HEK293 (cell line): ENCODE measurements at regions not wholly inside any gene's neighbourhood (a gene's known extent, or its start where the extent isn't known, plus 50 kb on each side); places are given as distances from the start of the nearest gene placed in this dataset.

Source experiments
- CTCF ChIA-PET: fragments of 350-600 bp; formaldehyde crosslinking; extraction: SDS; loops from one replicate; lab custom pipeline; 2021; ENCODE audit warnings: antibody characterized with exemption; lab: Yijun Ruan, JAX
- POLR2A ChIA-PET: fragments of 300-600 bp; formaldehyde crosslinking; extraction: SDS; loops from one replicate; lab custom pipeline; 2020; ENCODE audit warnings: antibody characterized with exemption, inconsistent platforms; lab: Yijun Ruan, JAX
- H3K27ac ChIP-seq: fragments of 200-500 bp; sonication (Bioruptor generic); 2 replicates; pipeline ENCODE4 v1.5.1; 2014; ENCODE audit warnings: low read depth, low read length, control low read depth, inconsistent platforms; ENCODE audit errors: extremely low read depth
- H3K36me3 ChIP-seq, 2 experiments: fragments of 200-500 bp in 1 of 2; sonication (Bioruptor generic) in 1 of 2; 1 replicate in 1 of 2; 2 replicates in 1 of 2; pipeline ENCODE4 v1.5.1; 2014 to 2017; ENCODE audit warnings: inconsistent platforms in 2 of 2, low read length in 2 of 2; ENCODE audit not compliant: control insufficient read depth in 2 of 2, insufficient read depth in 1 of 2
- H3K4me1 ChIP-seq: fragments of 200-500 bp; sonication (Bioruptor generic); 2 replicates; pipeline ENCODE4 v1.5.1; 2014; ENCODE audit warnings: mild to moderate bottlenecking, low read length, inconsistent platforms; ENCODE audit not compliant: control insufficient read depth, insufficient read depth
- H3K4me3 ChIP-seq: 2 replicates; pipeline ENCODE4 v1.5.1; 2011; ENCODE audit warnings: low read depth, mild to moderate bottlenecking, control low read depth, low read length, moderate library complexity
- H3K9me3 ChIP-seq: fragments of 200-500 bp; sonication (Bioruptor generic); 2 replicates; pipeline ENCODE4 v1.5.1; 2014; ENCODE audit warnings: low read depth, low read length, inconsistent platforms; ENCODE audit not compliant: control insufficient read depth, insufficient read depth
- MEIS1 ChIP-seq: sonication (generic); formaldehyde crosslinking; IDR thresholded peaks from 2 replicates; pipeline ENCODE4 v1.8.1; 2022; ENCODE audit warnings: missing genetic modification reagents, mild to moderate bottlenecking, borderline replicate concordance
- MZF1 ChIP-seq: fragments of 450-650 bp; formaldehyde crosslinking; IDR thresholded peaks from 2 replicates; pipeline ENCODE4 v1.5.1; 2017; ENCODE audit warnings: missing biosample characterization, missing genetic modification characterization, borderline replicate concordance
- PRDM1 ChIP-seq: fragments of 450-650 bp; formaldehyde crosslinking; IDR thresholded peaks from 2 replicates; pipeline ENCODE4; 2016; ENCODE audit warnings: missing biosample characterization, missing genetic modification characterization
- SCRT2 ChIP-seq: fragments of 450-650 bp; formaldehyde crosslinking; IDR thresholded peaks from 2 replicates; pipeline ENCODE4 v1.5.1; 2016; ENCODE audit warnings: missing biosample characterization, missing genetic modification characterization
- YY1 ChIP-seq: fragments of 450-650 bp; formaldehyde crosslinking; IDR thresholded peaks from 2 replicates; pipeline ENCODE4 v1.5.1; 2018; ENCODE audit warnings: missing biosample characterization, missing genetic modification characterization
- ZIC2 ChIP-seq: fragments of 450-650 bp; formaldehyde crosslinking; IDR thresholded peaks from 2 replicates; pipeline ENCODE4 v1.5.1; 2016; ENCODE audit warnings: missing biosample characterization, missing genetic modification characterization
- ZNF132 ChIP-seq: fragments of 450-650 bp; formaldehyde crosslinking; IDR thresholded peaks from 2 replicates; pipeline ENCODE4 v1.5.1; 2017; ENCODE audit warnings: missing biosample characterization, missing genetic modification characterization, borderline replicate concordance
- ZNF211 ChIP-seq: fragments of 450-650 bp; formaldehyde crosslinking; IDR thresholded peaks from 2 replicates; pipeline ENCODE4 v1.5.1; 2016; ENCODE audit warnings: low read depth, missing biosample characterization, missing genetic modification characterization
- ZNF394 ChIP-seq: fragments of 450-650 bp; formaldehyde crosslinking; IDR thresholded peaks from 2 replicates; pipeline ENCODE4 v1.5.1; 2016; ENCODE audit warnings: missing biosample characterization, missing genetic modification characterization, mild to moderate bottlenecking, moderate library complexity, borderline replicate concordance
- ZNF623 ChIP-seq: fragments of 450-650 bp; formaldehyde crosslinking; IDR thresholded peaks from 2 replicates; pipeline ENCODE4 v1.5.1; 2016; ENCODE audit warnings: missing biosample characterization, missing genetic modification characterization
- ZNF629 ChIP-seq: fragments of 450-650 bp; formaldehyde crosslinking; IDR thresholded peaks from 2 replicates; pipeline ENCODE4 v1.5.1; 2017; ENCODE audit warnings: missing biosample characterization, missing genetic modification characterization
- ZNF830 ChIP-seq: fragments of 450-650 bp; IDR thresholded peaks from 2 replicates; pipeline ENCODE4 v1.5.0; 2018; ENCODE audit warnings: missing biosample characterization, missing genetic modification characterization, low read depth, mild to moderate bottlenecking, moderate library complexity
- ZNF837 ChIP-seq: fragments of 450-650 bp; formaldehyde crosslinking; IDR thresholded peaks from 2 replicates; pipeline ENCODE4 v1.5.1; 2016; ENCODE audit warnings: missing biosample characterization, missing genetic modification characterization
- TF ChIP-seq, protein P1 (sequence below): fragments of 450-650 bp; formaldehyde crosslinking; IDR thresholded peaks from 2 replicates; pipeline ENCODE4 v1.5.1; 2016; ENCODE audit warnings: missing biosample characterization, missing genetic modification characterization
- TF ChIP-seq, protein P2 (sequence below): fragments of 450-650 bp; formaldehyde crosslinking; IDR thresholded peaks from 2 replicates; pipeline ENCODE4 v1.5.0; 2017; ENCODE audit warnings: missing biosample characterization, missing genetic modification characterization, borderline replicate concordance
- TF ChIP-seq, protein P3 (sequence below): fragments of 450-650 bp; formaldehyde crosslinking; IDR thresholded peaks from 2 replicates; pipeline ENCODE4 v1.5.1; 2016; ENCODE audit warnings: missing biosample characterization, missing genetic modification characterization
- TF ChIP-seq, protein P4 (sequence below): fragments of 450-650 bp; formaldehyde crosslinking; conservative IDR thresholded peaks from 2 replicates; pipeline ENCODE4 v1.5.1; 2016; ENCODE audit warnings: low read depth, missing biosample characterization, missing genetic modification characterization
- TF ChIP-seq, protein P5 (sequence below): fragments of 450-650 bp; formaldehyde crosslinking; IDR thresholded peaks from 2 replicates; pipeline ENCODE4 v1.5.1; 2016; ENCODE audit warnings: missing biosample characterization, missing genetic modification characterization
- TF ChIP-seq, protein P6 (sequence below): fragments of 450-650 bp; formaldehyde crosslinking; IDR thresholded peaks from 2 replicates; pipeline ENCODE4 v1.5.1; 2017; ENCODE audit warnings: missing biosample characterization, missing genetic modification characterization
- TF ChIP-seq, protein P7 (sequence below): fragments of 450-650 bp; IDR thresholded peaks from 2 replicates; pipeline ENCODE4 v1.5.1; 2018; ENCODE audit warnings: missing biosample characterization, mild to moderate bottlenecking, missing genetic modification characterization

DNA sequence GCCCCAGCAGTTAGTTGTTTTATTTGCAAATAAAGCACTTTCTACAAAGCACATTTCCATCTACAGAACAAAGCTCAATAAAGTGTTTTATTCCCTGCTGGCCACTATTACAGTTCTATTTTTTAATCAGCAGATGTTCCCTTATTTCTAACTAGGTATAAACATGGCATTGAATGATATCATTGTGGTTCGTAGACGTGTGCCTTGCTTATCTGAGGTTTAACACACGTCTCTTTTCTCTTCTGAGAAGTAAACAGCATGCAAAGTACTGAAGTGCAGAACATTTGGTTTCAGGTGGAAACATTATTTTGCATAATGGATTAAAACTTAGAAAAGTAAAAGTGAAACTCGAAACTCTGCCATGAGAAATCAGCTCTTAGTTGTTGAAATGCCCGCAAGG is 1989.3 kb upstream of the WWC1 start:
- TF ChIP-seq, protein P1, sequence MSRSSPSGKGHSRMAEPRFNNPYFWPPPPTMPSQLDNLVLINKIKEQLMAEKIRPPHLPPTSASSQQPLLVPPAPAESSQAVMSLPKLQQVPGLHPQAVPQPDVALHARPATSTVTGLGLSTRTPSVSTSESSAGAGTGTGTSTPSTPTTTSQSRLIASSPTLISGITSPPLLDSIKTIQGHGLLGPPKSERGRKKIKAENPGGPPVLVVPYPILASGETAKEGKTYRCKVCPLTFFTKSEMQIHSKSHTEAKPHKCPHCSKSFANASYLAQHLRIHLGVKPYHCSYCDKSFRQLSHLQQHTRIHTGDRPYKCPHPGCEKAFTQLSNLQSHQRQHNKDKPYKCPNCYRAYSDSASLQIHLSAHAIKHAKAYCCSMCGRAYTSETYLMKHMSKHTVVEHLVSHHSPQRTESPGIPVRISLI (tag by site-specific recombination) = no peak
- TF ChIP-seq, protein P2, sequence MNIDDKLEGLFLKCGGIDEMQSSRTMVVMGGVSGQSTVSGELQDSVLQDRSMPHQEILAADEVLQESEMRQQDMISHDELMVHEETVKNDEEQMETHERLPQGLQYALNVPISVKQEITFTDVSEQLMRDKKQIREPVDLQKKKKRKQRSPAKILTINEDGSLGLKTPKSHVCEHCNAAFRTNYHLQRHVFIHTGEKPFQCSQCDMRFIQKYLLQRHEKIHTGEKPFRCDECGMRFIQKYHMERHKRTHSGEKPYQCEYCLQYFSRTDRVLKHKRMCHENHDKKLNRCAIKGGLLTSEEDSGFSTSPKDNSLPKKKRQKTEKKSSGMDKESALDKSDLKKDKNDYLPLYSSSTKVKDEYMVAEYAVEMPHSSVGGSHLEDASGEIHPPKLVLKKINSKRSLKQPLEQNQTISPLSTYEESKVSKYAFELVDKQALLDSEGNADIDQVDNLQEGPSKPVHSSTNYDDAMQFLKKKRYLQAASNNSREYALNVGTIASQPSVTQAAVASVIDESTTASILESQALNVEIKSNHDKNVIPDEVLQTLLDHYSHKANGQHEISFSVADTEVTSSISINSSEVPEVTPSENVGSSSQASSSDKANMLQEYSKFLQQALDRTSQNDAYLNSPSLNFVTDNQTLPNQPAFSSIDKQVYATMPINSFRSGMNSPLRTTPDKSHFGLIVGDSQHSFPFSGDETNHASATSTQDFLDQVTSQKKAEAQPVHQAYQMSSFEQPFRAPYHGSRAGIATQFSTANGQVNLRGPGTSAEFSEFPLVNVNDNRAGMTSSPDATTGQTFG (tag by site-specific recombination) = no peak
- TF ChIP-seq YY1 (tag by site-specific recombination) (no peak), ZNF837 (tag by site-specific recombination) (no peak), ZNF211 (tag by site-specific recombination) (no peak), ZNF394 (no peak), ZIC2 (tag by site-specific recombination) (no peak), ZNF132 (tag by site-specific recombination) (no peak), ZNF623 (no peak), PRDM1 (tag by site-specific recombination) (no peak), SCRT2 (tag by site-specific recombination) (no peak)
- TF ChIP-seq, protein P3, sequence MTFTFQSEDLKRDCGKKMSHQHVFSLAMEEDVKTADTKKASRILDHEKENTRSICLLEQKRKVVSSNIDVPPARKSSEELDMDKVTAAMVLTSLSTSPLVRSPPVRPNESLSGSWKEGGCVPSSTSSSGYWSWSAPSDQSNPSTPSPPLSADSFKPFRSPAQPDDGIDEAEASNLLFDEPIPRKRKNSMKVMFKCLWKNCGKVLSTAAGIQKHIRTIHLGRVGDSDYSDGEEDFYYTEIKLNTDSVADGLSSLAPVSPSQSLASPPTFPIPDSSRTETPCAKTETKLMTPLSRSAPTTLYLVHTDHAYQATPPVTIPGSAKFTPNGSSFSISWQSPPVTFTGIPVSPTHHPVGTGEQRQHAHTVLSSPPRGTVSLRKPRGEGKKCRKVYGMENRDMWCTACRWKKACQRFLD = no peak
- TF ChIP-seq, protein P4, sequence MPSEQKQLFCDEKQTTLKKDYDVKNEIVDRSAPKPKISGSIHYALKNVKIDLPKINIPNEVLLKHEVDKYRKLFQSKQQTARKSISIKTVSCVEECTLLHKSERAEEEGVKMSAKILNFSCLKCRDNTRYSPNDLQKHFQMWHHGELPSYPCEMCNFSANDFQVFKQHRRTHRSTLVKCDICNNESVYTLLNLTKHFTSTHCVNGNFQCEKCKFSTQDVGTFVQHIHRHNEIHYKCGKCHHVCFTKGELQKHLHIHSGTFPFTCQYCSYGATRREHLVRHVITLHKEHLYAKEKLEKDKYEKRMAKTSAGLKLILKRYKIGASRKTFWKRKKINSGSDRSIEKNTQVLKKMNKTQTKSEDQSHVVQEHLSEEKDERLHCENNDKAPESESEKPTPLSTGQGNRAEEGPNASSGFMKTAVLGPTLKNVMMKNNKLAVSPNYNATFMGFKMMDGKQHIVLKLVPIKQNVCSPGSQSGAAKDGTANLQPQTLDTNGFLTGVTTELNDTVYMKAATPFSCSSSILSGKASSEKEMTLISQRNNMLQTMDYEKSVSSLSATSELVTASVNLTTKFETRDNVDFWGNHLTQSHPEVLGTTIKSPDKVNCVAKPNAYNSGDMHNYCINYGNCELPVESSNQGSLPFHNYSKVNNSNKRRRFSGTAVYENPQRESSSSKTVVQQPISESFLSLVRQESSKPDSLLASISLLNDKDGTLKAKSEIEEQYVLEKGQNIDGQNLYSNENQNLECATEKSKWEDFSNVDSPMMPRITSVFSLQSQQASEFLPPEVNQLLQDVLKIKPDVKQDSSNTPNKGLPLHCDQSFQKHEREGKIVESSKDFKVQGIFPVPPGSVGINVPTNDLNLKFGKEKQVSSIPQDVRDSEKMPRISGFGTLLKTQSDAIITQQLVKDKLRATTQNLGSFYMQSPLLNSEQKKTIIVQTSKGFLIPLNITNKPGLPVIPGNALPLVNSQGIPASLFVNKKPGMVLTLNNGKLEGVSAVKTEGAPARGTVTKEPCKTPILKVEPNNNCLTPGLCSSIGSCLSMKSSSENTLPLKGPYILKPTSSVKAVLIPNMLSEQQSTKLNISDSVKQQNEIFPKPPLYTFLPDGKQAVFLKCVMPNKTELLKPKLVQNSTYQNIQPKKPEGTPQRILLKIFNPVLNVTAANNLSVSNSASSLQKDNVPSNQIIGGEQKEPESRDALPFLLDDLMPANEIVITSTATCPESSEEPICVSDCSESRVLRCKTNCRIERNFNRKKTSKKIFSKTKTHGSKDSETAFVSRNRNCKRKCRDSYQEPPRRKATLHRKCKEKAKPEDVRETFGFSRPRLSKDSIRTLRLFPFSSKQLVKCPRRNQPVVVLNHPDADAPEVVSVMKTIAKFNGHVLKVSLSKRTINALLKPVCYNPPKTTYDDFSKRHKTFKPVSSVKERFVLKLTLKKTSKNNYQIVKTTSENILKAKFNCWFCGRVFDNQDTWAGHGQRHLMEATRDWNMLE (tag by site-specific recombination) = no peak
- Histone ChIP-seq H3K4me3 (no peak overlapping the region), H3K9me3 (no peaks in the 10 kb centered on the region), H3K36me3 (no peaks in the 10 kb centered on the region), H3K4me1 (no peaks in the 10 kb centered on the region), H3K27ac (no peak overlapping the region)
- CTCF ChIA-PET = no interaction called here
- POLR2A ChIA-PET = no interaction called here

DNA sequence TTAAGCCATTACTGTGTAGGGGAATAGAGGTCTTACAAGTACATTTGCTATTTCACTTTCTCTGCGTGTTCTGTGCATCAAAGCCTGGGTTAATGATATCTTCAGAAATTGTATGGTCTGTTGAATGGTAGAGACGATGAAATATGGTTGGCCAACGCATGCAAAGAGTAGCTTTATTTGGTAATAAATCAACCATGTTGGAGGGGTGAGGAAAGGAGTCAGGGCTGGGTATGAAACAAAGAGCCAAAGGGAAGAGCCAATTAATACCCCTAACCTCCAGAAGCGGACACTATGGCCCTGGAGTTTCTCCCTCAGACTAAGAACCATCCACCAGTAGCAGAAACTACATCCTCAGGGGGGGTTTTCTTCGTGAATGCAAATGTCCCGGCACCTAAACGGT is 1974.0 kb upstream of the WWC1 start:
- ChIA-PET POLR2A (no interaction called here), CTCF (no interaction called here)
- no peaks in the 10 kb centered on the region for H3K4me1 ChIP-seq
- no peak overlapping the region for H3K4me3 ChIP-seq
- no peak overlapping the region for H3K27ac ChIP-seq
- no peaks in the 10 kb centered on the region for H3K36me3 ChIP-seq
- H3K9me3 ChIP-seq = no peaks in the 10 kb centered on the region
- TF ChIP-seq ZNF629 (tag by site-specific recombination) (no peak), ZNF394 (no peak), MZF1 (tag by site-specific recombination) (no peak), MEIS1 (CRISPR knock-in tag) (no peak), ZNF830 (tag by site-specific recombination) (no peak)
- TF ChIP-seq, protein P5, sequence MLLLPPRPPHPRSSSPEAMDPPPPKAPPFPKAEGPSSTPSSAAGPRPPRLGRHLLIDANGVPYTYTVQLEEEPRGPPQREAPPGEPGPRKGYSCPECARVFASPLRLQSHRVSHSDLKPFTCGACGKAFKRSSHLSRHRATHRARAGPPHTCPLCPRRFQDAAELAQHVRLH = no peak
- TF ChIP-seq, protein P6, sequence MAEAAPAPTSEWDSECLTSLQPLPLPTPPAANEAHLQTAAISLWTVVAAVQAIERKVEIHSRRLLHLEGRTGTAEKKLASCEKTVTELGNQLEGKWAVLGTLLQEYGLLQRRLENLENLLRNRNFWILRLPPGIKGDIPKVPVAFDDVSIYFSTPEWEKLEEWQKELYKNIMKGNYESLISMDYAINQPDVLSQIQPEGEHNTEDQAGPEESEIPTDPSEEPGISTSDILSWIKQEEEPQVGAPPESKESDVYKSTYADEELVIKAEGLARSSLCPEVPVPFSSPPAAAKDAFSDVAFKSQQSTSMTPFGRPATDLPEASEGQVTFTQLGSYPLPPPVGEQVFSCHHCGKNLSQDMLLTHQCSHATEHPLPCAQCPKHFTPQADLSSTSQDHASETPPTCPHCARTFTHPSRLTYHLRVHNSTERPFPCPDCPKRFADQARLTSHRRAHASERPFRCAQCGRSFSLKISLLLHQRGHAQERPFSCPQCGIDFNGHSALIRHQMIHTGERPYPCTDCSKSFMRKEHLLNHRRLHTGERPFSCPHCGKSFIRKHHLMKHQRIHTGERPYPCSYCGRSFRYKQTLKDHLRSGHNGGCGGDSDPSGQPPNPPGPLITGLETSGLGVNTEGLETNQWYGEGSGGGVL = no peak
- TF ChIP-seq, protein P1 (tag by site-specific recombination) = no peak
- TF ChIP-seq, protein P7, sequence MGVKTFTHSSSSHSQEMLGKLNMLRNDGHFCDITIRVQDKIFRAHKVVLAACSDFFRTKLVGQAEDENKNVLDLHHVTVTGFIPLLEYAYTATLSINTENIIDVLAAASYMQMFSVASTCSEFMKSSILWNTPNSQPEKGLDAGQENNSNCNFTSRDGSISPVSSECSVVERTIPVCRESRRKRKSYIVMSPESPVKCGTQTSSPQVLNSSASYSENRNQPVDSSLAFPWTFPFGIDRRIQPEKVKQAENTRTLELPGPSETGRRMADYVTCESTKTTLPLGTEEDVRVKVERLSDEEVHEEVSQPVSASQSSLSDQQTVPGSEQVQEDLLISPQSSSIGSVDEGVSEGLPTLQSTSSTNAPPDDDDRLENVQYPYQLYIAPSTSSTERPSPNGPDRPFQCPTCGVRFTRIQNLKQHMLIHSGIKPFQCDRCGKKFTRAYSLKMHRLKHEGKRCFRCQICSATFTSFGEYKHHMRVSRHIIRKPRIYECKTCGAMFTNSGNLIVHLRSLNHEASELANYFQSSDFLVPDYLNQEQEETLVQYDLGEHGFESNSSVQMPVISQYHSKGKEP (tag by site-specific recombination) = no peak
